Endothelial cell of umbilical vein (primary cell): ENCODE measurements at regions not wholly inside any gene's neighbourhood (a gene's known extent, or its start where the extent isn't known, plus 50 kb on each side); places are given as distances from the start of the nearest gene placed in this dataset.

Experiments used
- BruUV-seq: library from RNA; stranded (reverse); fragments of 400-500 nt; replicated peaks from 2 replicates; lab custom pipeline; 2021; lab: Mats Ljungman, UMichigan
- CTCF ChIA-PET: fragments of 300-600, 350-600 bp; sonication (Branson Sonifier 250); formaldehyde crosslinking; loops from one replicate; lab custom pipeline; 2021; ENCODE audit warnings: antibody characterized with exemption, inconsistent platforms; lab: Charles Lee
- POLR2A ChIA-PET: fragments of 300-600, 350-600 bp; sonication (Branson Sonifier 250); formaldehyde crosslinking; loops from one replicate; lab custom pipeline; 2021; ENCODE audit warnings: antibody characterized with exemption, inconsistent platforms; lab: Charles Lee
- DNase-seq: peaks from one replicate; pipeline ENCODE4 v3.0.0-alpha.2; 2011; ENCODE audit warnings: low read depth, low spot score
- FAIRE-seq: peaks from 2 replicates; lab custom pipeline; 2011; peaks lifted over from hg19 to GRCh38; lab: Jason Lieb, UNC
- H2AFZ ChIP-seq: 2 replicates; pipeline ENCODE4 v1.6.0; 2012; ENCODE audit warnings: low read depth, low read length, control low read depth, inconsistent platforms
- H3K27ac ChIP-seq: 2 replicates; pipeline ENCODE4 v1.5.1; 2011; ENCODE audit warnings: low read depth, mild to moderate bottlenecking, control low read depth, low read length, moderate library complexity; ENCODE audit not compliant: insufficient read depth
- H3K27me3 ChIP-seq, 2 experiments: 2 replicates each; pipeline versions ENCODE4 v1.6.0 to v1.6.1; 2011; ENCODE audit warnings: low read length in 2 of 2, mixed read lengths in 1 of 2; ENCODE audit not compliant: control insufficient read depth in 2 of 2, insufficient read depth in 2 of 2
- H3K36me3 ChIP-seq, 2 experiments: 2 replicates in 1 of 2; 3 replicates in 1 of 2; pipeline ENCODE4 v1.5.1; 2011; ENCODE audit warnings: low read length in 2 of 2, mild to moderate bottlenecking in 1 of 2, moderate library complexity in 1 of 2; ENCODE audit not compliant: control insufficient read depth in 2 of 2, insufficient read depth in 2 of 2; ENCODE audit errors: extremely low read depth in 1 of 2
- H3K4me1 ChIP-seq: 3 replicates; pipeline ENCODE4 v1.5.1; 2011; ENCODE audit warnings: mild to moderate bottlenecking, low read length; ENCODE audit not compliant: control insufficient read depth, insufficient read depth; ENCODE audit errors: extremely low read depth
- H3K4me2 ChIP-seq: 2 replicates; pipeline ENCODE4 v1.6.1; 2011; ENCODE audit warnings: low read length, control low read depth, mixed read lengths; ENCODE audit not compliant: insufficient read depth
- H3K4me3 ChIP-seq, 3 experiments: fragments of 200-600 bp in 1 of 3; sonication (generic), shearing (Covaris generic) in 1 of 3; replicated peaks in 1 of 3; 2 replicates each; pipeline ENCODE4 v1.5.1; 2011 to 2016; ENCODE audit warnings: control low read depth in 3 of 3, low read length in 3 of 3, mild to moderate bottlenecking in 2 of 3, inconsistent platforms in 1 of 3, low read depth in 1 of 3, moderate library complexity in 1 of 3; ENCODE audit not compliant: insufficient read depth in 1 of 3
- H3K79me2 ChIP-seq: 2 replicates; pipeline ENCODE4 v1.6.0; 2012; ENCODE audit warnings: low read length, inconsistent platforms; ENCODE audit not compliant: control insufficient read depth, insufficient read depth
- H3K9ac ChIP-seq: replicated peaks from 2 replicates; pipeline ENCODE3; 2011; ENCODE audit warnings: low read length, control low read depth; ENCODE audit not compliant: insufficient read depth; ENCODE audit errors: extremely low read depth
- H3K9me1 ChIP-seq: replicated peaks from 3 replicates; pipeline ENCODE4 v1.6.0; 2011; ENCODE audit warnings: mild to moderate bottlenecking, low read length; ENCODE audit not compliant: control insufficient read depth, insufficient read depth; ENCODE audit errors: extremely low read depth
- H3K9me3 ChIP-seq: replicated peaks from 2 replicates; pipeline ENCODE4 v1.5.1; 2012; ENCODE audit warnings: low read length, inconsistent platforms; ENCODE audit not compliant: control insufficient read depth, insufficient read depth
- H4K20me1 ChIP-seq: replicated peaks from 2 replicates; pipeline ENCODE3; 2011; ENCODE audit warnings: mild to moderate bottlenecking, low read length; ENCODE audit not compliant: control insufficient read depth, insufficient read depth; ENCODE audit errors: extremely low read depth
- CTCF ChIP-seq, 2 donors: IDR thresholded peaks; 1 replicate in 1 of 2; 2 replicates in 1 of 2; pipeline ENCODE4 v1.5.1; 2011; ENCODE audit warnings: low read length in 2 of 2, mild to moderate bottlenecking in 2 of 2, moderate library complexity in 2 of 2, control low read depth in 1 of 2, inconsistent platforms in 1 of 2, low read depth in 1 of 2; ENCODE audit not compliant: insufficient read depth in 1 of 2; ENCODE audit errors: extremely low read depth in 1 of 2
- EZH2 ChIP-seq: IDR thresholded peaks from 2 replicates; pipeline ENCODE4 v1.6.1; 2012; ENCODE audit warnings: borderline replicate concordance, low read depth, mild to moderate bottlenecking, moderate library complexity, low read length, inconsistent platforms; ENCODE audit not compliant: severe bottlenecking
- GATA2 ChIP-seq: IDR thresholded peaks from 2 replicates; pipeline ENCODE4 v1.7.0; 2011; ENCODE audit warnings: low read depth, mild to moderate bottlenecking, moderate library complexity, mixed read lengths, low read length; ENCODE audit not compliant: insufficient read length, insufficient read depth
- JUN ChIP-seq: IDR thresholded peaks from 2 replicates; pipeline ENCODE4 v1.6.1; 2011; ENCODE audit warnings: borderline replicate concordance, low read depth; ENCODE audit not compliant: insufficient read length, insufficient read depth
- MAX ChIP-seq: IDR thresholded peaks from 2 replicates; pipeline ENCODE4 v1.6.1; 2011; ENCODE audit not compliant: insufficient read depth, insufficient read length
- MYC ChIP-seq: IDR thresholded peaks from one replicate; pipeline ENCODE4 v1.6.1; 2011; ENCODE audit warnings: mild to moderate bottlenecking, low read depth, low read length
- POLR2A ChIP-seq: IDR thresholded peaks from 2 replicates; pipeline ENCODE4 v1.6.1; 2012; ENCODE audit warnings: low read depth, mild to moderate bottlenecking, control low read depth, low read length
- POLR2AphosphoS5 ChIP-seq: IDR thresholded peaks from 2 replicates; pipeline ENCODE4 v1.6.1; 2012; ENCODE audit warnings: low read depth, mild to moderate bottlenecking, control low read depth, low read length, moderate library complexity; ENCODE audit not compliant: insufficient read depth
- dilution Hi-C: fragments of 300-500 bp; cut with MboI; formaldehyde crosslinking; loops from one replicate; pipeline ENCODE4 v1.15.0; 2019; ENCODE audit warnings: low sequenced_read_pairs; ENCODE audit not compliant: extremely low pct_ligation_motif_present
- intact Hi-C: fragments of 100-400 bp; cut with micrococcal nuclease; formaldehyde crosslinking; loops from one replicate; pipeline ENCODE4 v1.10.0; 2022

GRCh38 chr17:28255616-28256015 lies 63.4 kb upstream of the TMEM97 start:
- intact Hi-C loops, result no loop called here
- dilution Hi-C loops, result no loop called here
- H3K9me1 ChIP-seq, result no peaks in the 10 kb centered on the region
- peaks cover 3% of the 10 kb centered on the region for H3K4me1 ChIP-seq
- no peaks in the 10 kb centered on the region for H3K79me2 ChIP-seq
- H2AFZ ChIP-seq, result no peak overlapping the region
- H3K27me3 ChIP-seq, result no peaks in the 10 kb centered on the region
- TF ChIP-seq JUN, result no peak
- TF ChIP-seq POLR2A, result no peak
- no peak for TF ChIP-seq CTCF (IDR thresholded peaks at IDR 0.05; ENCODE audit: extremely low read depth in 1 of 2, insufficient read depth in 1 of 2, low read depth in 1 of 2, low read length in 2 of 2)
- TF ChIP-seq MAX, result no peak
- no peak for TF ChIP-seq GATA2
- no peak for TF ChIP-seq MYC
- BruUV-seq, result no TSS peak
- no peak overlapping the region for H3K27ac ChIP-seq
- FAIRE-seq (no peak), DNase-seq (no peak)
- no peaks in the 10 kb centered on the region for H3K36me3 ChIP-seq
- no peaks in the 10 kb centered on the region for H3K9me3 ChIP-seq
- ChIA-PET CTCF (interaction anchor here (0.6 kb wide), 1 partner anchor 375 kb away, joined by 3 read pairs; no protein-coding TSS in a partner anchor), POLR2A (interaction anchor here (0.7 kb wide), 1 partner anchor 424 kb away, joined by 10 read pairs; no protein-coding TSS in a partner anchor)
- no peak overlapping the region for H3K9ac ChIP-seq
- H4K20me1 ChIP-seq, result no peaks in the 10 kb centered on the region
- no peak overlapping the region for H3K4me3 ChIP-seq
- H3K4me2 ChIP-seq, result no peak overlapping the region

GRCh38 chr17:28256370-28256769 lies 62.6 kb upstream of the TMEM97 start:
- DNase-seq (no peak), FAIRE-seq (no peak)
- no peaks in the 10 kb centered on the region for H3K27me3 ChIP-seq
- H3K36me3 ChIP-seq, result no peaks in the 10 kb centered on the region
- ChIA-PET POLR2A (no interaction called here), CTCF (no interaction called here)
- peaks cover 2% of the 10 kb centered on the region for H3K4me1 ChIP-seq
- no peak overlapping the region for H3K4me2 ChIP-seq
- no peak overlapping the region for H3K27ac ChIP-seq
- no TSS peak for BruUV-seq
- no peaks in the 10 kb centered on the region for H4K20me1 ChIP-seq
- H3K4me3 ChIP-seq, result no peak overlapping the region
- no peak overlapping the region for H2AFZ ChIP-seq
- no peak for TF ChIP-seq JUN
- TF ChIP-seq CTCF (IDR thresholded peaks at IDR 0.05; ENCODE audit: extremely low read depth in 1 of 2, insufficient read depth in 1 of 2, low read depth in 1 of 2, low read length in 2 of 2), result no peak
- TF ChIP-seq GATA2, result no peak
- TF ChIP-seq POLR2A, result no peak
- no peak for TF ChIP-seq POLR2AphosphoS5
- no peak for TF ChIP-seq EZH2
- TF ChIP-seq MYC, result no peak
- intact Hi-C loops, result no loop called here
- dilution Hi-C loops, result no loop called here
- no peak overlapping the region for H3K9ac ChIP-seq
- no peaks in the 10 kb centered on the region for H3K9me1 ChIP-seq
- no peaks in the 10 kb centered on the region for H3K9me3 ChIP-seq
- no peaks in the 10 kb centered on the region for H3K79me2 ChIP-seq
